ENCODE measurements at regions not wholly inside any gene's neighbourhood (a gene's known extent, or its start where the extent isn't known, plus 50 kb on each side); places are given as distances from the start of the nearest gene placed in this dataset.

GRCh38 chr2:215699700-215700538 lies 264.1 kb upstream of the FN1 start:
- DNase-seq, result no peak
- intact Hi-C loops (cut with DNase I), result no loop called here
- Histone ChIP-seq H3K4me3 (no peak overlapping the region), H3K36me3 (no peaks in the 10 kb centered on the region), H3K27ac (peak overlapping the region; percentile 15), H3K27me3 (no peaks in the 10 kb centered on the region), H3K9me3 (no peaks in the 10 kb centered on the region), H3K4me1 (peaks cover 5% of the 10 kb centered on the region)
- no peak for TF ChIP-seq CTCF (IDR thresholded peaks at IDR 0.05)
- ATAC-seq, result no peak

GRCh38 chr2:215699018-215699417 lies 263.1 kb upstream of the FN1 start:
- intact Hi-C loops (cut with DNase I), result no loop called here
- Histone ChIP-seq H3K36me3 (no peaks in the 10 kb centered on the region), H3K4me3 (no peak overlapping the region), H3K4me1 (peaks cover 8% of the 10 kb centered on the region), H3K9me3 (no peaks in the 10 kb centered on the region), H3K27me3 (no peaks in the 10 kb centered on the region), H3K27ac (no peak overlapping the region)
- TF ChIP-seq CTCF (IDR thresholded peaks at IDR 0.05), result no peak
- ATAC-seq, result no peak
- DNase-seq, result no peak

GRCh38 chr2:215698566-215698965 lies 262.7 kb upstream of the FN1 start:
- peak; percentile 50 for ATAC-seq
- Histone ChIP-seq H3K27ac (no peak overlapping the region), H3K9me3 (no peaks in the 10 kb centered on the region), H3K27me3 (no peaks in the 10 kb centered on the region), H3K4me3 (no peak overlapping the region), H3K4me1 (peaks cover 12% of the 10 kb centered on the region), H3K36me3 (no peaks in the 10 kb centered on the region)
- TF ChIP-seq CTCF (IDR thresholded peaks at IDR 0.05), result no peak
- no peak for DNase-seq
- intact Hi-C loops (cut with DNase I), result no loop called here

GRCh38 chr2:215697496-215697895 lies 261.6 kb upstream of the FN1 start:
- Histone ChIP-seq H3K36me3 (no peaks in the 10 kb centered on the region), H3K4me1 (peaks cover 21% of the 10 kb centered on the region), H3K27ac (no peak overlapping the region), H3K4me3 (no peak overlapping the region), H3K27me3 (no peaks in the 10 kb centered on the region), H3K9me3 (no peaks in the 10 kb centered on the region)
- DNase-seq, result no peak
- no peak for TF ChIP-seq CTCF (IDR thresholded peaks at IDR 0.05)
- intact Hi-C loops (cut with DNase I), result no loop called here
- no peak for ATAC-seq

GRCh38 chr2:215697003-215697402 lies 261.1 kb upstream of the FN1 start:
- no peak for DNase-seq
- no peaks in the 10 kb centered on the region for H3K9me3 ChIP-seq
- intact Hi-C loops (cut with DNase I), result no loop called here
- no peaks in the 10 kb centered on the region for H3K27me3 ChIP-seq
- no peaks in the 10 kb centered on the region for H3K36me3 ChIP-seq
- TF ChIP-seq CTCF (IDR thresholded peaks at IDR 0.05), result no peak
- peaks cover 21% of the 10 kb centered on the region for H3K4me1 ChIP-seq
- peak; percentile 75 for ATAC-seq
- no peak overlapping the region for H3K27ac ChIP-seq
- no peak overlapping the region for H3K4me3 ChIP-seq
